ENCODE measurements at regions not wholly inside any gene's neighbourhood (a gene's known extent, or its start where the extent isn't known, plus 50 kb on each side); places are given as distances from the start of the nearest gene placed in this dataset.
"Not testable (repeated sequence)": the region's sequence is repeated elsewhere in the genome, so short reads cannot be mapped to it uniquely, and the experiment has no call there.

- no peak for DNase-seq
These were observed 55.2 kb downstream of the RPL22L1 start for GRCh38 chr3:170814822-170815221.

DNA sequence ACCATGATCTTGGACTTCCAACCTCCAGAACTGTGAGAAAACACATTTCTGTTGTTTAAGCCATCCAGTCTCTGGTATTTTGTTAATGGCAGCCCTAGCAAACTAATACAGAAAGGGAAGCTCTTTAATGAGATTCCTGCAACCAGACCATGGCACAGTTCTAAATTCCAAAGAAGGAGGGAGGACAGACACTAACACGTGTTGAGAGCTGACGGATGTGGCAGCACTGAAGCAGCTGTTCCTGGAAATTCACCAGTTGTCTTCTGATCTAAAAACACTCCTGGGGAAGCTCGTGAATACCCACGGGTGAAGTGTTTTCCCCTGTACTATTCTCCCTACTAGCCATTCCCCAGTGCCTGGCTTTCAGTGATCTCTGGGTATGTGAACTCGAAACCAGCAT lies 56.7 kb downstream of the RPL22L1 start:
- DNase-seq, result no peak

DNA sequence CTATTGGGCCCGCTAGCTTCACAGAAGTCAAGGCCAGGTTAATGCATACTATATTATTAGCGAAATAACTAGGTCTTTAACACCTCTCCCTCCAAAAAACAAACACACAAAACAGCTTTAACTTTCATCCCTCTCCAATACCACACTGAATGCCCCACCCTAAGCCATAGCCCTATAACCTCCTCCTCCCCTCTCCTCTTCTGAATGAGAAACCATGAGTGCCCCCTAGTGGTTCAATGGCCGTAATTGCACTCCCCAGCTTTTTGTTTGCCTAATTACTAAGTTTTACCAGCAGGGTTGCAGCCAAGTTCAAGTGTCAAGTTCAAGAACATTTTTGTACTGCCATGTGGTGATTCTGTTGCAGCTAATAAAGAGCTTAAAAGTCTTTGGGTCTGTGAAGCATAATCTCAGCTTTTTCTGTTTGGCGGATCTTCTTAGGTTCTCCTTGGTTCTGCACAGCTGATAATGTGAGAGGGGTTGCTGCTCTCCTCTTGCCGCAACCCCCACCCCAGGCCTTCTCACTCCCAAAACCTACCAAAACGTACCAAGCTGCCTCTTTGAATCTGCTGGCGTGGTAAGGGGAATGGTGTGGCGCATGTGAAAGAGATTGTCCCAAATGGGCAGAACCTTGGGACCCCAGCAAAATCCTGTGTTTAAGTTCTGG lies 57.9 kb downstream of the RPL22L1 start:
- peak; percentile 70 to 90 for DNase-seq

- DNase-seq, result no peak
These were observed 58.5 kb downstream of the RPL22L1 start for GRCh38 chr3:170811515-170811914.

DNA sequence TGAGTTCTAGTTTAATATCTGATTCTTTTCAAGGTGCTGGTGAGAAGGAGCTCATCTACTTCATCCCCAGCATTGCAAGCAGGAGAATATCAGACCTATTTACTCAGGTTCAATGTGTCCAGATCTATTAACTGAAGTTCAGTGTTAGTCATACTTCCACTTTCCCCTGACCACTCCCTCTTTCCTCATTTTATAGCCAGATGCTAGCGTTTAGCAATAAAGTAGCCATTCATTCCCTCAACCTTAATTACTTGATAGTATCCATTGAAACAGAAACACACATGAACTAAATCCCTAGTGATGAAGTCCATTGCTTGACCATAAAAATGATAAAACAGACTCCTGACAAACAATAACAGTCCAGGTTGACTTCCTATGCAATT lies 60.0 kb downstream of the RPL22L1 start:
- no peak for DNase-seq

DNA sequence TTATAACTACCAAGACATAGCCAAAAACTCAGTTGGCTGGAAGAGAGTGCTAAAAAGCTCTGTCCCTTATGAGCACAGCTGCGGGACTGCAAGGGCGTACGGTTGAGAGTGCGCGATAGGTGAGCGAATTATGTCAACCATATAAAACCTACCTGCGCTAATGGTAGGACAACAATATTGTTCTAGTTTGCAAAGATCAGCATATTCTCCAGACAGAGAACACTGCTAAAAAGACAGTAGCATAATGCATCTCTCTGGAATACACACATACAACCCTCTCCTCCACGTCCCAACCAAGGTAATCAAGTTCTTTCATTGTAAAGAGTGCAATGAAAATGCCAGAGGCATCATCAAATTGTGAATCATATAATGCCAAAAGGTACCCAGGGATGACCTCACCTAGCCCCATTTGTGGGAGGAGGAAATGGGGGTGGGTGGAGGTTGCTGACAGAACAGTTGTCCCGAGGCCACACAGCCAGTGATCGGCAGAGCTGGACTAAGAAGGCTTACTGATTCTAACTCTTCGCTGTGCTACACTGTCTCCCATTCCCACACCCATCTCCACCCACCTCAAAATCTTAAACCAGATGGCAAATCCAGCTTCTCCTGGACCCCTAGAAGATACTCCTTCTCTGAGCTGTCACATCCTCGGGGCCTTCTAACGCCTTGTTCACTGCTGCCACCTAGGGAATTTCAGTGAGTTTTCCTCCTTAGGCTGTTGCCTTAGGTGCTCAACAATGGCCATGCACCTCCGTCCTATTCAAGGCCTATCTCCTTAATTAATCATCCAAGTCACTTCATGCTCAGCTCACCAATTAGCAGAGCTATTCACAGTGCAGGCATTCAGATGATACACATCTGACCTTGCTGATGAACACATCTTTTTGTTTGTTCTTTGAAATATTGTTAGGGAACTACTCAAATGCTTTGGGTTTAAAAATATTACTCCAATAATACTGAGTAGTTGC lies 60.7 kb downstream of the RPL22L1 start:
- DNase-seq, result peak; percentile 73 to 89

GRCh38 chr3:170808041-170808440 lies 62.0 kb downstream of the RPL22L1 start:
- DNase-seq, result no peak

GRCh38 chr3:170806676-170807075 lies 63.3 kb downstream of the RPL22L1 start:
- DNase-seq, result no peak

- DNase-seq, result no peak
These were observed 63.9 kb downstream of the RPL22L1 start for GRCh38 chr3:170806141-170806540.

GRCh38 chr3:170805296-170805695 lies 64.7 kb downstream of the RPL22L1 start:
- not testable (repeated sequence) for DNase-seq

DNA sequence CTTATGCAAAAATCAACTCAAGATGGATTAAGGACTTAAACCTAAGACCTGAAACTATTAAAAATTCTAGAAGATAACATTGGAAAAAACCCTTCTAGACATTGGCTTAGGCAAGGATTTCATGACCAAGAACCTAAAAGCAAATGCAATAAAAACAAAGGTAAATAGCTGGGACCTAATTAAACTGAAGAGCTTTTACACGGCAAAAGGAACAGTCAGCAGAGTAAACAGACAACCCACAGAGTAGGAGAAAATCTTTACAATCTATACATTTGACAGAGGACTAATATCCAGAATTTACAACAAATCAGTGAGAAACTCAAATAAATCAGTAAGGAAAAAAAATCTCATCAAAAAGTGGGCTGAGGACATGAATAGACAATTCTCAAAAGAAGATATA lies 65.4 kb downstream of the RPL22L1 start:
- DNase-seq, result not testable (repeated sequence)

- DNase-seq, result no peak
These were observed 65.9 kb downstream of the RPL22L1 start for GRCh38 chr3:170804078-170804477.

DNA sequence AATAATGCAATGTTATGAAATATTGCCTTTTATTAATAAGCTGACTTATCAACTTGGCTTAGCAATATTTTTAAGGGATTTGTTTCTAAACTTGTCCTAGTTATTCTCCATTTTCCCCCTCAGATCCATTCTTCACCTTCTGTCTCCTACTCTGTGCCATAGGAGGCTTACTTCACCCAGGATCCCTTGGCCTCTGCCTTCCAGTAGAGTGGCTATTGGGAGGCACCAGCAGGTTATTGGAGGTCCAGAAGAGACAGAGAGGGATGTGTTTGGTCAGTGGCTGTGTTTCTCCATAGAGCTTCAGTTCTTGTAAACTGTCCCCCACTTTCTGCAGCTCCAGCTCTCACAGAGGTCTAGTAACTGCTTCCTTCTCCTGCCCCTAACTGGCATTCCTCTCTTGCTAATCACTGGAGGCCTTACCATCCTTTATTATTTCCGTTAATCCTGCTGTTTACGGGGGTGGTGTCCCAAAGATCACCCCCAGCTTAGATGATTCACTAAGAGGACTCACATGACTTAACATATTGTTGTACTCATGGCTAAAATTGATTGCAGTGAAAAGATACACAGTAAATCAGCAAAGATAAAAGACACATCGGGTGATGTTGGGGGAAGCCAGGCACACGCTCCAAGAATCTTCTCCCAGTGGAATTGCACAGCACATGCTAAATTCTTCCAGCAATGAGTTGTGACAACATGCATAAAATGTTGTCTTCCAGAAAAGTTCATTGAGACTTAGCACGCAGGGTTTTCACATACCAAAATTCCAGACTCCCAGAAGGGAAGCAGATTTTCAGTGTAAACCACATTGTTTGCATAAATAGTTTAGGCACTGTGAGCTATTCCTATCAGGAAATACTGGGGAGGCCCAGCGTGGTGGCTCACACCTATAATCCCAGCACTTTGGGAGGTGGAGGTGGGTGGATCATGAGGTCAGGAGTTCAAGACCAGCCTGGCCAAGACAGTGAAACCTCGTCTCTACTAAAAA lies 67.5 kb downstream of the RPL22L1 start:
- peak; percentile 30 to 53 for DNase-seq

- DNase-seq, result no peak
These were observed 68.4 kb downstream of the RPL22L1 start for GRCh38 chr3:170801597-170801996.

DNA sequence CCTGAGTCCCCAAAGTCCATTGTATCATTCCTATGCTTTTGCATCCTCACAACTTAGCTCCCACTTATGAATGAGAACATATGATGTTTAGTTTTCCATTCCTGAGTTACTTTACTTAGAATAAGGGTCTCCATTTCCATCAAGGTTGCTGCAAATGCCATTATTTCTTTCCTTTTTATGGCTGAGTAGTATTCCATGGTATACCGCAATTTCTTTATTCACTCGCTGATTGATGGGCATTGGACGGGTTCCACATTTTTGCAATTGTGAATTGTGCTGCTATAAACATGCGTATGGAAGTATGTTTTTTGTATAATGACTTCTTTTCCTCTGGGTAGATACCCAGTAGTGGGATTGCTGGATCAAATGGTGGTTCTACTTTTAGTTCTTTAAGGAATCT lies 69.7 kb downstream of the RPL22L1 start:
- DNase-seq, result not testable (repeated sequence)

DNA sequence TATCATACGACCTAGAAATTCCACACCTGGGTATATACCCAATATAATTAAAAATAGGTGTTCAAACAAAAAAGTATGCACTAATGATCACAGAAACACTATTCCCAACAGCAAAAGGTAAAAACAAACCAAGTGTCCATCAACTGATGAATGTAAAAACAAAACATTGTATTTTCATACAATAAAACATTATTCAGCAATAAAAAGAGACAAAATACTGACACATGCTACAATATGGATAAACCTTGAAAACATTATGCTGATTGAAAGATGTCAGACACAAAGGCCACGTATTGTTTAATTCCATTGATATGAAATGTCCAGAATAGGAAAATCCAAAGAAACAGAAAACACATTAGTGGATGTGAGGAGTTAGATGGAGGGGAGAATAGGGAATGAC lies 71.0 kb downstream of the RPL22L1 start:
- no peak for DNase-seq

DNA sequence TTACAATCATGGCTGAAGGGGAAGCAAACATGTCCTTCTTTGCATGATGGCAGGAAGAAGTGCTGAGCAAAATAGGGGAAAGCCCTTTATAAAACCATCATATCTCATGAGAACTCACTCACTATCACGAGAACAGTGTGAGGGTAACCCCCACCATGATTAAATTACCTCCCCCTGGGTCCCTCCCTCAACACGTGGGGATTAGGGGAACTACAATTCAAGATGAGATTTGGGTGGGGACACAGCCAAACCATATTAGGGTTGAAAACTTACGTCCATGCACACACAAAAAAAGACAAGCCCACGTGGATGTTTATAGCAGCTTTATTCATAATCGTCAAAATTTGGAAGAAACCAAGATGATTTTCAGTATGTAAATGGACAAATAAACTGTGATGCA lies 72.3 kb downstream of the RPL22L1 start:
- no peak for DNase-seq

DNA sequence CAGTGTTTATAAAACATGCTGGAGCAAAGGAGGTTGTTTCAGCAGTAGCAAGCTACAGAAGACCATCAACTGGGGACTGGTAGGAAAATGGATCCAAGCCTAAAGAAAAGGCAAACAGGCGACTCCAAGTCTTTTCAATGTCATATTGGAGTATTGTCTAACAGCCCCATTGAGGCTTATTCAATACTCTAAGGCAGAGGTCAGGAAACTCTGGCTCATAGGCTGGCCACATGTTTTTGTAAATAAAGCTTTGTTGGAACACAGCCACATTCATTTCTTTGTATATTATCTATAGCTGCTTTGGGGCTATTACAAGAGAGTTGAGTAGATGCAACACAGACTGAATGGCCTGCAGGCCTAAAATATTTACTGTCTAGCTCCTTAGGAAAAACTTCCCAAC lies 77.5 kb downstream of the RPL22L1 start:
- no peak for DNase-seq

GRCh38 chr3:170790647-170791046 lies 79.3 kb downstream of the RPL22L1 start:
- no peak for DNase-seq

- DNase-seq, result no peak
These were observed 82.5 kb downstream of the RPL22L1 start for GRCh38 chr3:170787464-170787863.

DNA sequence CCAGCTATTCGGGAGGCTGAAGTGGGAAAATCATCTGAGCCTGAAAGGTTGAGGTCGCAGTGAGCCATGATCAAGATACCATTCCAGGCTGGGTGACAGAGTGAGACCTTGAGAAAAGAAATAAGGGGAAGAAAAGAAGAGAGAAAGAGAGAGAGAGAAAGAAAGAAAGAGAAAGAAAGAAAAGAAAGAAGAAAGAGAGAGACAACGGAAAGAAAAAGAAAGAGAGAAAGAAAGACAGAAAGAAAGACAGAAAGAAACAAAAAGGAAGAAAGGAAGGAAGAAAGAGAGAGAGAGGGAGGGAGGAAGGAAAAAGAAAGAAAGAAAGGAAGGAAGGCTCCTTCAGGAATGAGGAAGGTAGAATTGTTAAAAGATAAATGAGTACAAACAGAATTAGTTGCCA lies 84.5 kb downstream of the RPL22L1 start:
- DNase-seq, result no peak

DNA sequence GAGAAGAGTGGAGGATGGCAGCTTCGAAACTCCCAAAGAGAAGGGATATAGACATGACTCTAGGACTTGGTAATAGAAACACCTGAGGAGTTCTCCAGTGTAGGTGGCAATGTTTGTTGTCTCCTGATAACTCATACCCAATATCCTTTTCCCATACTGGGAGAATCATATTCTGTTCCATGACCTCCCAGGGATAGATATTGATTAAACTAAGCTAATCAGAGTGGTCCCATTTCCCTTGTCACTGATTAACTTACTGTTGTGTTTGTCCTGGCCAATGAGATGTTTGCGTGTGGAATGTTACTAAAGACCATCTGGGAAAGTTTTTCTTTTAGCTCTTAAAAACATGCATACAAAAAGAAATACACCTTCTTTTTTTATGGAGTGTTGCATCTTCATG lies 85.6 kb downstream of the RPL22L1 start:
- DNase-seq, result no peak

DNA sequence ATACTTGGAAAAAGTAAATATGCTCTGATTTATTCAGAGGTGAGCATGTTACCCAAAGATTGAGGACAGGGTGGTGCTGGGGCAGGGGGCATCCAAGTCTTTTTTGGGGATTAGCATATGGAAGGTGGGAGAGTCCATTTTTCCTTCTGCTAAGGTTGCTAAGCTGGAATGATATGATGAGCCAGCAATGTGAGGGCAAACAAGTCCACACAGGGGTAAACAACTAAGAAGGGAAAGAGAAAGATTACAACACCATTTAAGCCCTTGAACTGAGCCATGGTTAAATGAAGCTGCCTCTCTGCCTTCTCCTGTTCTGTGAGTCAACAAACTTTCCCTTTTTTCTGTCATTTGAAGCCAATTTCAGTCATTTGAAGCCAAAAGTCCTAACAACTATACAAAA lies 89.0 kb downstream of the RPL22L1 start:
- no peak for DNase-seq
